ENCODE measurements at regions not wholly inside any gene's neighbourhood (a gene's known extent, or its start where the extent isn't known, plus 50 kb on each side); places are given as distances from the start of the nearest gene placed in this dataset.
"Not testable (repeated sequence)": the region's sequence is repeated elsewhere in the genome, so short reads cannot be mapped to it uniquely, and the experiment has no call there.

DNA sequence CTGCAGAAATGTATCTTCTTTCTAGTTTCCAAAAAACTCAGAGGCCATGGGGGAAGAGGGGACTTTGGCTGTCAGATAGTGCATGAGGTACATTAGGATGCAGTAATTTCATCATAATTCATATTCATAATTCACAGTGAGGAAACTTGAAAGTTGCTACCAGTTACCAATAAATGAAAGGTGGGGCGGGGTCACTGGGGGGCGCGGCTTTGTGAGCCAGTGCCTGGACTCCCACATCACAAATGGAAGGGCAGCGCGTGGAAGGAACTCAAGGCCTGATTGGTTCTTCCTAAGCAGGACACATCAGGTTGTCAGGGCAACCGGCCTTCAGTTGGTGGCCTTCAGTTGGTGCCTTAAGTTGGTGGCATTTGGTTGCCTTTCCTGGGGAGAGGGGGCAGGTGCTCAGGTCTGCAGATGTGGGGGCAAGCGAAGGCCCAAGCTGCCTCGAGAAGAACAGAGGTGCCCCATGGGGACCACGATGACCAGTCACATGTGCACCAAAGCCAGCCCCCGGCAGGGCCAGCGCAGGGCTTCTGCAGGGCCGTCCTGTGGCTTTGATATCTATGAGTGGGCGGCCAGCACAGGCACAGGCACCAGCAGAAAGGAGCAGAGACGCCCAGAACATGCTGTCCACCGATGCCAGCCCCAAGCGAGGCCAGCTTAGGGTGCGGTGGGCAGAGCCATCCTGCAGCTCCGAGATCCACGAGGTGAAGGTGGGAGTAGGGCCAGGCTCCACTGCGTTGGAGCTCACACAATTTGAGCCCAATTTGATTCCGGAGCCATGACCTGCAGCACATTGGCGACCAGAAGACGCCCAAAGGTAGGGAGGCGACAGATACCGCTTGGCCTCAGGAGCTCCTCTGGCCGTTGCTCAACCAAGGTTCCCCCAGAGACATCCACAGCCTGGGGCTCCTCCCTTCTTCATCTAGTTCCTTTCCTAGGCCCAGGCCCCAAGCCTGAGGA, 3248.2 kb upstream of the OR11H1 start:
- H3K27ac ChIP-seq; DNase-seq (ENCODE audit: low spot score); intact Hi-C loops (cut with DNase I); H3K9me3 ChIP-seq; H3K27me3 ChIP-seq (replicated peaks; ENCODE audit: insufficient read depth); H3K4me1 ChIP-seq (replicated peaks); H3K36me3 ChIP-seq; H3K4me3 ChIP-seq: not testable (repeated sequence)
- 80% methylated on average over 20 of the region's 26 CpGs for WGBS

DNA sequence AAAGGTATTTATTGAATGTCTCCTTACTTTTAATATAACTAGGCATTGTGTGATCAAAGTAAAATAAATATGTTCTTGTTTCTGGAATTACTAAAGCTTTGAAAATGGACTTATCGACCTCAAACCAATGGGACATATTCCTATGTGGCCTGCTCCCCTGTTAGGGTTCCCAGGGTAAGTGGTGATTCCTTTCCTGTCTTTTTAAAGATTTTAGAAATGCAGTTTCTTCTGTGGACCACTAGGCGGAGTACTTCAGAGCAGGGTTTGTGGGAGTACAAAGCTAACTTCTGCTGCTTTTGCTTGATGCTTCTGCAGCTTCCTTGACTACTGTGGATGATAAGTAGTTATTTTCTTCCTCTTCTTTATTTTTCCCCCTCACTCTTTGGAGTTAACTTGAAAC, 3243.3 kb upstream of the OR11H1 start:
- H3K4me3 ChIP-seq; H3K27ac ChIP-seq; H3K36me3 ChIP-seq; intact Hi-C loops (cut with DNase I); H3K9me3 ChIP-seq; DNase-seq (ENCODE audit: low spot score); H3K4me1 ChIP-seq (replicated peaks); H3K27me3 ChIP-seq (replicated peaks; ENCODE audit: insufficient read depth): not testable (repeated sequence)
- WGBS, result 17% methylated on average over 2 of the region's 2 CpGs

DNA sequence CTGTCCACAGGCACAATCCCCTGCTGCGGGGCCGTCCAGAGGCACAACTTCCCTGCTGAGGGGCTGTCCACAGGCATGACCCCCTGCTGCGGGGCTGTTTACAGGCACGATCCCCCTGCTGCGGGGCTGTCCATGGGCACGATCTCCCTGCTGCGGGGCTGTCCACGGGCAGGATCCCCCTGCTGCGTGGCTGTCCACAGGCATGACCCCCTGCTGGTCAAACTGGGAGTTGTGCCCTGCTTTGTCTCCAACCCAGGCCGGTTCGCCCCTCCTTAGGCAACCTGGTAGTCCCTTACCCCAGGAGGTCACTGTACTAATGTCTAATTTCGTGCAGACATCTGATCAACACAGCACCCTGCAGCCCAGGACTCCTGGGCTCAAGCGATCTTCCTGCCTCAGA, 3230.6 kb upstream of the OR11H1 start:
- H3K27ac ChIP-seq; H3K36me3 ChIP-seq; H3K4me3 ChIP-seq; H3K27me3 ChIP-seq (replicated peaks; ENCODE audit: insufficient read depth); intact Hi-C loops (cut with DNase I); H3K9me3 ChIP-seq; H3K4me1 ChIP-seq (replicated peaks): not testable (repeated sequence)
- peak; percentile 4 for DNase-seq (ENCODE audit: low spot score)
- 70% methylated on average over 12 of the region's 13 CpGs for WGBS

Measured in prostate gland (tissue), 2 donors.